Vagina (tissue), 2 donors: ENCODE measurements at regions not wholly inside any gene's neighbourhood (a gene's known extent, or its start where the extent isn't known, plus 50 kb on each side); places are given as distances from the start of the nearest gene placed in this dataset.

Source experiments
- DNase-seq, 2 donors: peaks; one replicate each; pipeline ENCODE4 v3.0.0-alpha.2; 2017; ENCODE audit errors: extremely low spot score in 2 of 2
- H3K27ac ChIP-seq: fragments of 200-600 bp; sonication (generic); one replicate; pipeline ENCODE4 v1.5.1; 2019
- H3K27me3 ChIP-seq: fragments of 200-600 bp; sonication (generic); one replicate; pipeline ENCODE4 v1.5.1; 2019
- H3K36me3 ChIP-seq, 2 donors: fragments of 200-600 bp; sonication (generic); one replicate each; pipeline ENCODE4 v1.5.1; 2017 to 2019
- H3K4me1 ChIP-seq: fragments of 200-600 bp; sonication (generic); one replicate; pipeline ENCODE4 v1.5.1; 2019
- H3K4me3 ChIP-seq, 2 donors: fragments of 200-600 bp; sonication (generic); 1 replicate in 1 of 2; 2 replicates in 1 of 2; pipeline ENCODE4 v1.5.1; 2016 to 2019
- H3K9me3 ChIP-seq: fragments of 200-600 bp; sonication (generic); one replicate; pipeline ENCODE4 v1.5.1; 2019
- POLR2A ChIP-seq, 2 donors: fragments of 450-650 bp; IDR thresholded peaks; one replicate each; pipeline ENCODE4 v1.6.1; 2017; ENCODE audit warnings: antibody characterized with exemption in 2 of 2, mild to moderate bottlenecking in 2 of 2, moderate library complexity in 2 of 2
- POLR2AphosphoS5 ChIP-seq, 2 donors: sonication (generic); formaldehyde crosslinking; IDR thresholded peaks; one replicate each; pipeline ENCODE4 v1.9.0; 2017; ENCODE audit warnings: antibody characterized with exemption in 2 of 2, mild to moderate bottlenecking in 2 of 2, low read depth in 1 of 2; ENCODE audit not compliant: insufficient read depth in 1 of 2
- intact Hi-C: fragments of 100-400 bp; cut with DNase I; formaldehyde crosslinking; loops from one replicate; pipeline ENCODE4 v1.15.1; 2023
- TF ChIP-seq, protein P1 (sequence below), 3 experiments: fragments of 450-650 bp in 2 of 3; fragments of 200-600 bp in 1 of 3; sonication (generic) in 1 of 3; IDR thresholded peaks; one replicate each; pipeline ENCODE4 v1.5.1; 2017 to 2019; ENCODE audit warnings: antibody characterized with exemption in 3 of 3, mild to moderate bottlenecking in 2 of 3, moderate library complexity in 2 of 3

DNA sequence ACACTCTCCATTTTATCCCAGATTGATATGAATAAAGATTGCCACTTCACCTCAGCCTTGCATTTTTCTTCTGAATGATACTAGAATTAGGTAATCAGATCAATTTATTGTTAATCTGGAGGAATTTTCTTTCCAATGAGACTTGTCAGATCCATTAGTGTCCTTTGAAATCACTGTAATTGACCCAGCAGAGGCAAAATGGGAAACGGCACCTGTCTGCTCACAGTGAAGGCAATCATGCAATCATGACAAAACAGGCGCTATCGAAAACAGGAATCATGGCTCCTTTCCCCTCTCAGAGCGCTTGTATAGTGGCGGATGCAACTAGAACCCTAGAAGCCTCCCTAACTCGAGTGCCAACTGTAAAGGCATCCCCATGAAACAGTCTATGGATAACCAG is 417.6 kb downstream of the GALC start:
- no peaks in the 10 kb centered on the region for H3K4me1 ChIP-seq
- TF ChIP-seq POLR2A (IDR thresholded peaks at IDR 0.05) (no peak), POLR2AphosphoS5 (IDR thresholded peaks at IDR 0.05; ENCODE audit: insufficient read depth in 1 of 2, low read depth in 1 of 2) (no peak)
- TF ChIP-seq, protein P1, sequence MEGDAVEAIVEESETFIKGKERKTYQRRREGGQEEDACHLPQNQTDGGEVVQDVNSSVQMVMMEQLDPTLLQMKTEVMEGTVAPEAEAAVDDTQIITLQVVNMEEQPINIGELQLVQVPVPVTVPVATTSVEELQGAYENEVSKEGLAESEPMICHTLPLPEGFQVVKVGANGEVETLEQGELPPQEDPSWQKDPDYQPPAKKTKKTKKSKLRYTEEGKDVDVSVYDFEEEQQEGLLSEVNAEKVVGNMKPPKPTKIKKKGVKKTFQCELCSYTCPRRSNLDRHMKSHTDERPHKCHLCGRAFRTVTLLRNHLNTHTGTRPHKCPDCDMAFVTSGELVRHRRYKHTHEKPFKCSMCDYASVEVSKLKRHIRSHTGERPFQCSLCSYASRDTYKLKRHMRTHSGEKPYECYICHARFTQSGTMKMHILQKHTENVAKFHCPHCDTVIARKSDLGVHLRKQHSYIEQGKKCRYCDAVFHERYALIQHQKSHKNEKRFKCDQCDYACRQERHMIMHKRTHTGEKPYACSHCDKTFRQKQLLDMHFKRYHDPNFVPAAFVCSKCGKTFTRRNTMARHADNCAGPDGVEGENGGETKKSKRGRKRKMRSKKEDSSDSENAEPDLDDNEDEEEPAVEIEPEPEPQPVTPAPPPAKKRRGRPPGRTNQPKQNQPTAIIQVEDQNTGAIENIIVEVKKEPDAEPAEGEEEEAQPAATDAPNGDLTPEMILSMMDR (IDR thresholded peaks at IDR 0.05) = no peak
- intact Hi-C loops = no loop called here

DNA sequence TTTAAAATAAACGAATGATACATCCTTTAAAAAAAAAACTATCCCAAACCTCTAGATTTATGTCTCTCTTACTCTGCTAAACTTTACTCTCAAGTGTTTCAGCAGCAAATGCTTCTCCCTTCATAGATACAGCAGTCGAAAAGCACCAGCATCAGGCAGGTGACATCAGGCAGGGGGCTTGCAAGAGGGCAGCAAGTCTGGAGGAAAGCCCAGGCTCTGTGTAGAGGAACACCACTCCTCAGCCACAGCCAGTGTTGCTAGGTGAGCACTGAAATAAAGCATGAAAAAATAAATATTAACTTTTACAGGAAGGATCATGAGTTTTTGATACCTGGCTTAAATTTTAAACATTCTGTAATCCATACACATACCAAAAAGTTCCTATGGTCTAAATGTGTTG is 419.4 kb downstream of the GALC start:
- no peak overlapping the region for H3K27ac ChIP-seq
- no peak for DNase-seq
- H3K9me3 ChIP-seq = no peaks in the 10 kb centered on the region
- no peak overlapping the region for H3K4me3 ChIP-seq
- H3K36me3 ChIP-seq = no peaks in the 10 kb centered on the region
- intact Hi-C loops = no loop called here
- H3K4me1 ChIP-seq = no peaks in the 10 kb centered on the region
- no peaks in the 10 kb centered on the region for H3K27me3 ChIP-seq
- TF ChIP-seq, protein P1 (IDR thresholded peaks at IDR 0.05) = no peak
- no peak for TF ChIP-seq POLR2A (IDR thresholded peaks at IDR 0.05)
- TF ChIP-seq POLR2AphosphoS5 (IDR thresholded peaks at IDR 0.05; ENCODE audit: insufficient read depth in 1 of 2, low read depth in 1 of 2) = no peak

More for the DNA sequence above, 417.6 kb downstream of the GALC start:
- H3K4me3 ChIP-seq = no peak overlapping the region
- no peaks in the 10 kb centered on the region for H3K36me3 ChIP-seq
- no peaks in the 10 kb centered on the region for H3K9me3 ChIP-seq
- no peaks in the 10 kb centered on the region for H3K27me3 ChIP-seq
- no peak for DNase-seq
- no peak overlapping the region for H3K27ac ChIP-seq

- Histone ChIP-seq H3K4me1 (peaks cover 5% of the 10 kb centered on the region), H3K27ac (no peak overlapping the region), H3K9me3 (no peaks in the 10 kb centered on the region), H3K36me3 (no peaks in the 10 kb centered on the region), H3K4me3 (no peak overlapping the region), H3K27me3 (no peaks in the 10 kb centered on the region)
- intact Hi-C loops = no loop called here
- TF ChIP-seq POLR2A (IDR thresholded peaks at IDR 0.05) (no peak), POLR2AphosphoS5 (IDR thresholded peaks at IDR 0.05; ENCODE audit: insufficient read depth in 1 of 2, low read depth in 1 of 2) (no peak)
- TF ChIP-seq, protein P1 (IDR thresholded peaks at IDR 0.05) = no peak
- no peak for DNase-seq
These were observed 425.2 kb downstream of the GALC start for GRCh38 chr14:87567618-87568295.

- no peaks in the 10 kb centered on the region for H3K9me3 ChIP-seq
- no peak overlapping the region for H3K4me3 ChIP-seq
- H3K36me3 ChIP-seq = no peaks in the 10 kb centered on the region
- peaks cover 5% of the 10 kb centered on the region for H3K4me1 ChIP-seq
- H3K27me3 ChIP-seq = no peaks in the 10 kb centered on the region
- DNase-seq = no peak
- TF ChIP-seq POLR2AphosphoS5 (IDR thresholded peaks at IDR 0.05; ENCODE audit: insufficient read depth in 1 of 2, low read depth in 1 of 2) (no peak), POLR2A (IDR thresholded peaks at IDR 0.05) (no peak)
- TF ChIP-seq, protein P1 (IDR thresholded peaks at IDR 0.05) = no peak
- no peak overlapping the region for H3K27ac ChIP-seq
- intact Hi-C loops = no loop called here
These were observed 426.0 kb downstream of the GALC start for GRCh38 chr14:87566991-87567390.

- intact Hi-C loops = no loop called here
- no peak overlapping the region for H3K4me3 ChIP-seq
- no peaks in the 10 kb centered on the region for H3K36me3 ChIP-seq
- H3K9me3 ChIP-seq = no peaks in the 10 kb centered on the region
- H3K4me1 ChIP-seq = no peaks in the 10 kb centered on the region
- H3K27me3 ChIP-seq = no peaks in the 10 kb centered on the region
- DNase-seq = no peak
- H3K27ac ChIP-seq = no peak overlapping the region
- TF ChIP-seq POLR2A (IDR thresholded peaks at IDR 0.05) = no peak
- TF ChIP-seq, protein P1 (IDR thresholded peaks at IDR 0.05) = no peak
- no peak for TF ChIP-seq POLR2AphosphoS5 (IDR thresholded peaks at IDR 0.05; ENCODE audit: insufficient read depth in 1 of 2, low read depth in 1 of 2)
These were observed 445.4 kb downstream of the GALC start for GRCh38 chr14:87547536-87547935.
